ENCODE measurements at regions not wholly inside any gene's neighbourhood (a gene's known extent, or its start where the extent isn't known, plus 50 kb on each side); places are given as distances from the start of the nearest gene placed in this dataset.
"Not testable (repeated sequence)": the region's sequence is repeated elsewhere in the genome, so short reads cannot be mapped to it uniquely, and the experiment has no call there.

GRCh38 chr12:124643768-124644167, 76.4 kb upstream of the NCOR2 start:
- TF ChIP-seq POLR2AphosphoS5 (IDR thresholded peaks at IDR 0.05; ENCODE audit: borderline replicate concordance, low read depth, low read length); EZH2 (IDR thresholded peaks at IDR 0.05): not testable (repeated sequence)

Data from SK-N-MC (cell line).